ENCODE measurements at regions not wholly inside any gene's neighbourhood (a gene's known extent, or its start where the extent isn't known, plus 50 kb on each side); places are given as distances from the start of the nearest gene placed in this dataset.

GRCh38 chr2:30089171-30089570 is 57.6 kb upstream of the YPEL5 start:
- no peak for ATAC-seq
- intact Hi-C loops (cut with micrococcal nuclease; ENCODE audit: unreplicated experiment) = no loop called here
- Histone ChIP-seq H3K36me3 (ENCODE audit: control insufficient read depth, insufficient read depth, low read length) (no peaks in the 10 kb centered on the region), H3K4me1 (ENCODE audit: control insufficient read depth, insufficient read depth, low read length) (no peaks in the 10 kb centered on the region; the same call in 1 of the 2 replicates), H3K9me3 (ENCODE audit: control insufficient read depth, insufficient read depth, low read depth, low read length) (no peaks in the 10 kb centered on the region), H3K27ac (ENCODE audit: low read length) (no peak overlapping the region), H3K4me3 (ENCODE audit: low read depth in 2 of 2, low read length in 2 of 2) (no peak overlapping the region), H3K27me3 (ENCODE audit: control insufficient read depth, insufficient read depth, low read length) (peaks cover 13% of the 10 kb centered on the region)
- in situ Hi-C loops (cut with HindIII; ENCODE audit: low pct_unique_long_range_greater_than_20kb, low sequenced_read_pairs) = no loop called here
- ChIA-PET CTCF (no interaction called here), POLR2A (no interaction called here)
- DNase-seq (ENCODE audit: low read depth, low spot score) = no peak
- TF ChIP-seq SIN3A (IDR thresholded peaks at IDR 0.05; ENCODE audit: borderline replicate concordance, insufficient read depth, low read depth, low read length) = no peak
- TF ChIP-seq REST (IDR thresholded peaks at IDR 0.05; ENCODE audit: insufficient read depth in 1 of 2, low read depth in 2 of 2, low read length in 1 of 2) = no peak
- no peak for TF ChIP-seq POLR2AphosphoS5 (IDR thresholded peaks at IDR 0.05; ENCODE audit: low read depth, low read length)
- TF ChIP-seq CTCF (IDR thresholded peaks at IDR 0.05) = no peak
- no peak for TF ChIP-seq TCF7L2 (IDR thresholded peaks at IDR 0.05; ENCODE audit: low read depth, low read length)
- BruUV-seq (replicated peaks) = no TSS peak

GRCh38 chr2:30095402-30095801 is 51.4 kb upstream of the YPEL5 start:
- peaks cover 15% of the 10 kb centered on the region for H3K27me3 ChIP-seq (ENCODE audit: control insufficient read depth, insufficient read depth, low read length)
- ATAC-seq (no peak), DNase-seq (ENCODE audit: low read depth, low spot score) (no peak)
- intact Hi-C loops (cut with micrococcal nuclease; ENCODE audit: unreplicated experiment) (no loop called here), in situ Hi-C loops (cut with HindIII; ENCODE audit: low pct_unique_long_range_greater_than_20kb, low sequenced_read_pairs) (no loop called here)
- H3K9me3 ChIP-seq (ENCODE audit: control insufficient read depth, insufficient read depth, low read depth, low read length) = no peaks in the 10 kb centered on the region
- no peaks in the 10 kb centered on the region for H3K36me3 ChIP-seq (ENCODE audit: control insufficient read depth, insufficient read depth, low read length)
- POLR2A ChIA-PET = no interaction called here
- no peak overlapping the region for H3K27ac ChIP-seq (ENCODE audit: low read length)
- no peak overlapping the region for H3K4me3 ChIP-seq (ENCODE audit: low read depth in 2 of 2, low read length in 2 of 2)
- BruUV-seq (replicated peaks) = no TSS peak
- TF ChIP-seq SIN3A (IDR thresholded peaks at IDR 0.05; ENCODE audit: borderline replicate concordance, insufficient read depth, low read depth, low read length) (no peak), REST (IDR thresholded peaks at IDR 0.05; ENCODE audit: insufficient read depth in 1 of 2, low read depth in 2 of 2, low read length in 1 of 2) (no peak), TCF7L2 (IDR thresholded peaks at IDR 0.05; ENCODE audit: low read depth, low read length) (no peak), POLR2AphosphoS5 (IDR thresholded peaks at IDR 0.05; ENCODE audit: low read depth, low read length) (no peak), CTCF (IDR thresholded peaks at IDR 0.05) (no peak)
- H3K4me1 ChIP-seq (ENCODE audit: control insufficient read depth, insufficient read depth, low read length) = no peaks in the 10 kb centered on the region
- CTCF ChIA-PET = no interaction called here

All from Panc1 (cell line).